Fibroblast of mammary gland (primary cell): ENCODE measurements at regions not wholly inside any gene's neighbourhood (a gene's known extent, or its start where the extent isn't known, plus 50 kb on each side); places are given as distances from the start of the nearest gene placed in this dataset.
"Not testable (repeated sequence)": the region's sequence is repeated elsewhere in the genome, so short reads cannot be mapped to it uniquely, and the experiment has no call there.

Experiments used
- DNase-seq: peaks from one replicate; pipeline ENCODE4 v3.0.0-alpha.2; 2010; ENCODE audit warnings: low read depth
- H3K4me3 ChIP-seq: 2 replicates; pipeline ENCODE4 v1.5.1; 2011; ENCODE audit warnings: low read depth, mild to moderate bottlenecking, low read length, moderate library complexity; ENCODE audit not compliant: control insufficient read depth
- CTCF ChIP-seq: conservative IDR thresholded peaks from 2 replicates; pipeline ENCODE4 v1.5.1; 2011; ENCODE audit warnings: low read depth, low read length, inconsistent platforms; ENCODE audit not compliant: control insufficient read depth, insufficient read depth

- TF ChIP-seq CTCF, result no peak
- H3K4me3 ChIP-seq, result no peak overlapping the region
- DNase-seq, result no peak
Observed at GRCh38 chr2:104975851-104976250, 62.0 kb upstream of the MRPS9 start.

- no peak for TF ChIP-seq CTCF
- H3K4me3 ChIP-seq, result no peak overlapping the region
- DNase-seq, result no peak
Observed at GRCh38 chr2:104976603-104977120, 61.2 kb upstream of the MRPS9 start.

- H3K4me3 ChIP-seq, result no peak overlapping the region
- TF ChIP-seq CTCF, result no peak
- DNase-seq, result no peak
Observed at GRCh38 chr2:104977958-104978357, 59.9 kb upstream of the MRPS9 start.

- not testable (repeated sequence) for H3K4me3 ChIP-seq
Observed at GRCh38 chr2:104979786-104980185, 58.1 kb upstream of the MRPS9 start.

GRCh38 chr2:104982111-104982510, 55.8 kb upstream of the MRPS9 start:
- no peak for TF ChIP-seq CTCF
- H3K4me3 ChIP-seq, result no peak overlapping the region
- no peak for DNase-seq

More at GRCh38 chr2:104979786-104980185, 58.1 kb upstream of the MRPS9 start:
- DNase-seq, result not testable (repeated sequence)
